Coronary artery (tissue), 2 donors: ENCODE measurements at regions not wholly inside any gene's neighbourhood (a gene's known extent, or its start where the extent isn't known, plus 50 kb on each side); places are given as distances from the start of the nearest gene placed in this dataset.

Experiments
- DNase-seq: peaks from one replicate; pipeline ENCODE4 v3.0.0-alpha.2; 2017; ENCODE audit warnings: low spot score
- H3K27ac ChIP-seq, 2 donors: fragments of 200-600 bp; sonication (generic); one replicate each; pipeline ENCODE4 v1.5.1; 2016 to 2019
- H3K4me3 ChIP-seq: fragments of 200-600 bp; sonication (generic); 2 replicates; pipeline ENCODE4 v1.5.1; 2016; ENCODE audit warnings: mild to moderate bottlenecking, moderate library complexity
- TF ChIP-seq, protein P1 (sequence below): fragments of 200-600 bp; sonication (generic); IDR thresholded peaks from one replicate; pipeline ENCODE4 v1.5.1; 2019; ENCODE audit warnings: antibody characterized with exemption

DNA sequence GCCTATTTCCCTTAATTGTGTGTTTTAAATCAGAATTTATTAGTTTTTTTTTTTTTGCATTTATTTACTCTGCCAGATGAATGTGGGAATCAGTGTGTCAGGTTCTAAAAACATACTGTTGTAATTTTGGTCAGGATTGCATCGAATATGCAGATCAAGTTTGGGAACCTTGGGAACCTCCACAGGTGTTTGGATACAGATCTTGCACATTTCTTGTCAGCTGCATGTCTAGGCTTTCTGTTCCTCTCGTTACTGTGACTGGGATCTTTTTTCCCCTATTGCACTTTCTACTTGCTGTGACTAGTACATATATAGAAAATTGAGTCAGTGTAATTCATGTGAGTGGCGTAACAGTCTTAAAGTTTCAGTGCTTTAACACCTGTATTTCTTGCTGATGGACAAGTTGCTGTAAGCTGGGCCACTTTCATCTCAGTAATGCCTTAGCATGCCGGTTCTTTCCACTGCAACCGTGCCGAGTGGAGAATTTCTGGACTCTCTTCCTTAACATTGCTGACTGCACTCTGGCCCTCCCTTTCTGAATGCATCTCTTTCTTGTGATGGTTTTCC lies 112.5 kb downstream of the TENT4A start:
- no peak for DNase-seq
- Histone ChIP-seq H3K4me3 (no peak overlapping the region), H3K27ac (no peak overlapping the region)
- TF ChIP-seq, protein P1, sequence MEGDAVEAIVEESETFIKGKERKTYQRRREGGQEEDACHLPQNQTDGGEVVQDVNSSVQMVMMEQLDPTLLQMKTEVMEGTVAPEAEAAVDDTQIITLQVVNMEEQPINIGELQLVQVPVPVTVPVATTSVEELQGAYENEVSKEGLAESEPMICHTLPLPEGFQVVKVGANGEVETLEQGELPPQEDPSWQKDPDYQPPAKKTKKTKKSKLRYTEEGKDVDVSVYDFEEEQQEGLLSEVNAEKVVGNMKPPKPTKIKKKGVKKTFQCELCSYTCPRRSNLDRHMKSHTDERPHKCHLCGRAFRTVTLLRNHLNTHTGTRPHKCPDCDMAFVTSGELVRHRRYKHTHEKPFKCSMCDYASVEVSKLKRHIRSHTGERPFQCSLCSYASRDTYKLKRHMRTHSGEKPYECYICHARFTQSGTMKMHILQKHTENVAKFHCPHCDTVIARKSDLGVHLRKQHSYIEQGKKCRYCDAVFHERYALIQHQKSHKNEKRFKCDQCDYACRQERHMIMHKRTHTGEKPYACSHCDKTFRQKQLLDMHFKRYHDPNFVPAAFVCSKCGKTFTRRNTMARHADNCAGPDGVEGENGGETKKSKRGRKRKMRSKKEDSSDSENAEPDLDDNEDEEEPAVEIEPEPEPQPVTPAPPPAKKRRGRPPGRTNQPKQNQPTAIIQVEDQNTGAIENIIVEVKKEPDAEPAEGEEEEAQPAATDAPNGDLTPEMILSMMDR: no peak

DNA sequence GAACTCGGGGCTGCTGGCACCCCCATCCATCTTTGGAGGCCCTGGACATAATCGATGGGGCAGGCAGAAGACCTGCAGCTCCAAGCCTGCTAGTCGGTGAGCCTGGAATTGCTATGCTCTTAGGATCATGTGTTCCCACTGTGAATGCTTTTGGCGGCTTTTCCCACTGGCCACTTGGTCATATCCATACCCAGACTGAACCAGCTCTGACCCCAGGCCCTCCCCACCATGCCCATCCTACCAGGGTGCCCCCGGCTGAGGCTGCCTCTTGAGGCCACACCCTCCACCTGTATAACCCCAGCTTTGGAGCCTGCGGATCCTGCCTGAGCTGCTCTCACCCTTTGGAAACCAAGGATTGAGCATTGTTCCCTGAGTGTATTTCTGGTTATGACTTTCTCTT lies 113.5 kb downstream of the TENT4A start:
- no peak for DNase-seq
- TF ChIP-seq, protein P1: no peak
- Histone ChIP-seq H3K27ac (no peak overlapping the region), H3K4me3 (no peak overlapping the region)

DNA sequence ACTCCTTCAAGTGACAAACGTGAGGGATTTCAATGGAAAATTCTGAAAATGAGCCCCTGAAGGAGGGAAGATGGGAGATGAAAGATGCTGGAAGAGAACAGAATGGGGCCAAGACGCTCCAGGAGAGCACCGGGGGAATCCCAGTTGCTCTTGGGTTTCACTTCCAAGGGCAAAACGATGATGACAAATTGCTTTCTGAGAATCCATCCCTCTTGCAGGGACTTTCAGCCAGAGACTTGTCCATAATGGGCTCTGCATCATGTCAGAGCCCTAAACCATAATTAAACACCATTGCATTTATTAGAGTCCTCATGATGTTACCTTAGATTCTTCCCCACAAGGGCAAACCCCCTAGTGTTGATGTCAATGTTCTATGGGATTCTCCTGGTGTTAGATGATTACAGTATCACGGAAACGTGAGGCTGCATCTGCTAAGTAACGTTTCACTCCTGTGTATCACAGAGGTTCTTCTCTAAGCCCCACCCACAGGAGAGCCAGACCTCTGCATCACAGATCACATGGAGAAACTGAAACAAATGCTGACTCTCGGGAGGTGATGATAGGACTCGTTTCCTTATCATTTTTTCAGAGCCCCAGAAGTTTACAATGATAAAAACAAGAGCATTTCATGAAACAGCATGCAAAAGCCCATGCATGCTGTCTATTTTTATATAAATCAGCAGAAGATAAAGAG lies 114.4 kb downstream of the TENT4A start:
- TF ChIP-seq, protein P1: no peak
- H3K27ac ChIP-seq: no peak overlapping the region
- H3K4me3 ChIP-seq: no peak overlapping the region
- DNase-seq: no peak

DNA sequence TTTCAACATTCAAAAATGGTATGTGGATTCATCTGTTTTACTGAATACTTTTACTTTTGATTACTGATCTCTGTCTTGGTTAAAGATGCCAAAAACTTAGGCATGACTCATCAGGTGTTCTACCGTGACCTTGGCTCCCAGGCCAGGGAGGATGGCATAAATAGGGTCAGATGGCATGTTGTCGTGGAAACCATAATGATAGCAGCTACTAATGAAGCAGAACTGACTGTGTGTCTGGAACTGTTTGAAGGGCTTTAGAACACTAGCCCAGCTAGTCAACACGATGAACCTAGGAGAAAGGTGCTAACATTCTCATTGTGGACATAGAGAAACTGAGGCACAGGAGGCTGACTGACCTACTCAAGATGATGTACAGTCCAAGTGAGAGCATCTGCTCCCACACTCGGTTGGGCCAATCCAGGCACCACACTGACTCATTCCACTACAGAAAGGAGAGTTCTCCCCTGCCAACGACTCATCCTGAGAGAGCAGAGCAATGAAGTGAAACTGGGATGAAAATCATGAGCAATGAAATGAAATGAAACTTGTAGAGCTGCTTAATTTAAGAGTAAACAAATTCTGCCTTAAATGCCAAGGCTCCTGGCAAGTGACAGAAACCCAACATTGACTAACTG lies 116.0 kb downstream of the TENT4A start:
- no peak overlapping the region for H3K4me3 ChIP-seq
- H3K27ac ChIP-seq: no peak overlapping the region
- TF ChIP-seq, protein P1: no peak
- no peak for DNase-seq

DNA sequence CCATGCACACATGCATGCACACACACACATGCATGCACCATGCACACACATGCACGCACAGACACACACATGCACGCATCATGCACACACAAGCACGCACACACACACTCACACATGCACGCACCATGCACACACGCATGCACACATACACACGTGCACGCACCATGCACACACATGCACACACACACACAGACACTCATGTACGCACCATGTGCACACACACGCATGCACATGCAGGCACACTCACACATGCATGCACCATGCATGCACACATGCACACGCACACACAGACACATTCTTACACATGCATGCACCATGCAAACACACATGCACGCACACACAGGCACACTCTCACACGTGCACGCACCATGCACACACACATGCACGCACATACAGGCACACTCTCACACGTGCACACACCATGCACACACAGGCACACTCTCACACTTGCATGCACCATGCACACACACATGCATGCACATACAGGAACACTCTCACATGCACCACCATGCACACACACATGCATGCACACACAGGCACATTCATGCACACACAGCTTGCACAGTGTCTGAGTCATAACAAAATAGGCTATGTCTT lies 117.5 kb downstream of the TENT4A start:
- DNase-seq: no peak
- TF ChIP-seq, protein P1: no peak
- Histone ChIP-seq H3K27ac (no peak overlapping the region), H3K4me3 (no peak overlapping the region)

DNA sequence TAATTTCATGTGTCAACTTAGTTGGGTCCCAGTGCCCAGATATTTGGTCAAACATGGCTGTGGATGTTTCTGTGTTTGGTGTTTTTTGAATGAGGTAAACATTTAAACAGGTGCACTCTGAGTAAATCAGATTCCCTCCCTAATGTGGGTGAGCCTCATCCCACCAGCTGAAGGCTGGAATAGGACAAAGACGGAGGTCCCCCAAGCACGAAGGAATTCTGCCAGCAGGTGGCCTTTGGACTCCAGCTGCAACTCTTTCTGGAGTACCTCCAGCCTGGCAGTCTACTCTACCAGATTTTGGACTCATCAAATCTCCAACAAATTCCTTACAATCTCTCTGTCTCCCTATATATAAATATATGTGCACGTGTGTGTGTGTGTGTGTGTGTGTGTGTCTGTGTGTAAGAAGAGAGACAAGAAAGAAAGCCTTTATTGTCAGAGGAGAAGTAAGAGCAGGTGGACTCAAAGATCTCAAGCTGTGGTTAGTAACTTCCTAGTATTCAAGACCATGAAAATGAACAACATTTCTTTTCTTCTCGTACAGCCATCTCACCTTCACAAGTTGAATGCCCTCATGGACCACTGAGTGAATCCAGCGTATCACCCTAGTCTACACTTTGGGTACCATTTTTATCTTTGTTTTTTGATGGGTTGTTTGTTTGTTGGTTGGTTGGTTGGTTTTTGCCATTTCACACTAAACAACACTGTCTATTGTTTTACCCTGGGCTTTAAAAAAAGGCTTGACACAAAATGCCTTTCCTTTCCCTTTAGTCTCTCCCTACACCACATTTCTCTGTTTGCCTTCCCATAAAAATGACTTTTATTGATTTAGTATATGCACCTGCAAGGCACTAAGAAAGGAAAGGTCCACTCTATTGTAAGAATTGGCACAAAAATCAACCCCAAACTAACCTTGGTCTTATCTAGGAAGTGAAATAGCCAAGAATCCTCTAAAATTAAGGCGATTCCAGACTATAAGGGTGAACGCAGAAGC lies 118.7 kb downstream of the TENT4A start:
- TF ChIP-seq, protein P1: no peak
- no peak overlapping the region for H3K27ac ChIP-seq
- DNase-seq: no peak
- no peak overlapping the region for H3K4me3 ChIP-seq
